Keratinocyte (primary cell): ENCODE measurements at regions not wholly inside any gene's neighbourhood (a gene's known extent, or its start where the extent isn't known, plus 50 kb on each side); places are given as distances from the start of the nearest gene placed in this dataset.

Experiments used
- CTCF ChIP-seq, 3 experiments: IDR thresholded peaks in 1 of 3; conservative IDR thresholded peaks in 1 of 3; optimal IDR thresholded peaks in 1 of 3; 2 replicates in 2 of 3; 3 replicates in 1 of 3; pipeline versions ENCODE3 to v1.5.1; 2011; ENCODE audit warnings: low read length in 3 of 3, mild to moderate bottlenecking in 3 of 3, moderate library complexity in 2 of 3, control low read depth in 1 of 3, inconsistent platforms in 1 of 3; ENCODE audit not compliant: insufficient read depth in 2 of 3; ENCODE audit errors: extremely low read depth in 1 of 3
- EZH2 ChIP-seq: IDR thresholded peaks from one replicate; pipeline ENCODE4 v1.6.1; 2012; ENCODE audit warnings: inconsistent platforms, mild to moderate bottlenecking, low read length, moderate library complexity

DNA sequence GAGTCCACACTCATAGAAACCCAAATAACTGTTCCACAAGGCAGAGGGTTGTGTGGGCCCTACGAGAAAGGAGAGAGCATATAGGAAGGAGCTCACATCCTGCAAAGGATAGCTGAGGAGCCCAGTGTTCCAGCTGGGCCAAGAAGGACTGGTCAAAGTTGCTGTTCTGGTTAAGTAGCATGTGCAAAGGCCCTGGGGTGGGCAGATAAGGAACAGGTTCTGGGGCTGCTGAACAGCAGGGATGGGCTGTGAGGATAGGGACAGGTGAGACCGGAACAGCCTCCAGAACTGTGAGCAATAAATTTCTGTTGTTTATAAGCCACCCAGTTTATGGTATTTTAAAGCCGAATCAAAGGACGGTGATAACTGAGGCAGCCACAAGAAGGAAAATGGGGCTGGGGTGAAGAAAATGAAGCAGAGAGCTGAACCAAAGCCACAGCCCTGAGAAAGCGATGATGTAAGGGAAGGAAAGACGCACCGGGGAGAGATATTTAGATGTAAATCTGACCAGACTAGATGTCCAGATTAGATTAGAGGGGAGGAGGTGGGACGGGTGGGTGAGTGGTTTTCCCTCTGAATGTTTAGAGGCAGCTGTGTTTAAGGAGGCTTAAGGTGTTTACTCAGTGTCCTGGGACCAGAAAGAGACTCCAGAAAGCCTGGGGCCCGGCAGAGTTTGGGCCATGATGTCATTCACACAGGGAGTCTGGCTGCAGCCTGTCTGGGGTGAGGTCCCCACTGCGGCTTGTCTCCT is 180.8 kb upstream of the BCOR start:
- TF ChIP-seq CTCF (optimal IDR thresholded peaks at IDR 0.05 in 1 of 3, IDR thresholded peaks at IDR 0.05 in 1 of 3, conservative IDR thresholded peaks at IDR 0.05 in 1 of 3; ENCODE audit: extremely low read depth in 1 of 3, insufficient read depth in 2 of 3, low read length in 3 of 3) (no peak), EZH2 (no peak)
